ENCODE measurements at regions not wholly inside any gene's neighbourhood (a gene's known extent, or its start where the extent isn't known, plus 50 kb on each side); places are given as distances from the start of the nearest gene placed in this dataset.
"Not testable (repeated sequence)": the region's sequence is repeated elsewhere in the genome, so short reads cannot be mapped to it uniquely, and the experiment has no call there.

DNA sequence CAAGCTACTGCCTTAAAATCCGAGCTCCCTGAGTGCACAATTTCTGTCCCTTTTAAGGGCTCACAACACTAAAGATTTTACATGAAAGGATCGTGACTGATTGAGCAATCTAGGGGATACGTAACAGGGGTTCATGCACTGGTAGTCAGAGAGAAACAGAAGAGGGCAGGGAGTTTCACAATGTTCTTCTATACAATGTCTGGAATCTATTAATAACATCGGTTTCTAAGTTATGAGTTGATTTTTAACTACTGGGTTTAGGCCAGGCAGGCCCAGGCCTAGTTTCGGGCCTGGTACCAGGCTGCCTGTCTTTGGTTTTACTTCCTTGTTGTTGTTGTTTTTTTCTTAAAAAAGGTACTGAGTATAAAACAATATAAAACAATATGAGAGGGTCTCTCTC is 632.4 kb upstream of the AMOT start:
- not testable (repeated sequence) for DNase-seq

DNA sequence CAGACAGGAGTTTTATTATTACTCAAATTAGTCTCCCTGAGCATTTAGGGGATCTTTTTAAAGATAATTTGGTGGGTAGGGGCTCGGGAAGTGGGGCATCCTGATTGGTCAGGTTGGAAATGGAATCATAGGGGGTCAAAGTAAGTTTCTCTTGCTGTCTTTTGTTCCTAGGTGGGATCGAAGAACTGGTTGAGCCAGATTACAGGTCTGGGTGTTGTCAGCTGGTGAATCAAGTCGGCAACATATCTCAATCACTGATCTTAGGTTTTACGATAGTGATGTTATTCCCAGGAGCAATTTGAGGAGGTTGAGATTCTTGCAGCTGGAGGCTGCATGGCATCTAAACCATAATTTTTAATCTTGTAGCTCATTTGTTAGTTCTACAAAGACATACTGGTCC is 629.5 kb upstream of the AMOT start:
- no peak for DNase-seq

DNA sequence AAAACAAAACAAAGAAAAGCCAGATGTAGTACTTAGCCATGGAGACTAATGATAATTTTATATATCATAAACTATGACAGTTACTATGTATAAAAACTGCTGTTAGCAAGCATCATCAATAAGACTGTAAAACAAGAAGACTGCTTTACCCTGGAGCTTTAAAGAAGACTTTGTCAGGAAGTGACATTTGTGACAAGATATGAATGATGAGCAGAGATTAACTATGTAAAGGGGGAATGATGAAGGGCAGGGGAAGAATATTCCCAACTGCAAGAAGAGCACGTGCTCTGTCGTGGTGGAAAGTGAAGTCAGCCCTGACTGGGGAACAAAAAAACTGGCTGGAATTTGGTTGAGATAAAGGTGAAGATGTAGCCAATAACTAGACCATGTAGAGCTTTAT is 617.1 kb upstream of the AMOT start:
- DNase-seq = no peak

DNA sequence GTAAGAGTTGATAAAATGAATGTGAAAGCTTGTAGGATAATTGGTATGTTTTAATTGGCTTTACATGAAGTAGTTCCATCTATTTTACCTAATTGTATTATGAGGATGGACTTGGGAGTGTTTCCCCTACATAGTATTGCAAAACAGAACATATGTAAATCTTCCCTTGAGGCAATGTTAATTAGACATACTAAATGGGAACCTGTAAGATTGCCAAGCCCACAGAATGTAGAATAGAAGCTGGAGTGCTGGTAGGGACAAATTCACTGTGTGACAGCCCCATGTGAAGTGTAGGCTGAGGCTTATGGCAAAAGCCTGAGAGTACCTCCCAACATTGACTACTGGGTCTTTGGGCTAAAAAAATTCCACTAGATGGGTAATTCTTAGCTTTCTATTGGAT is 615.0 kb upstream of the AMOT start:
- no peak for DNase-seq

DNA sequence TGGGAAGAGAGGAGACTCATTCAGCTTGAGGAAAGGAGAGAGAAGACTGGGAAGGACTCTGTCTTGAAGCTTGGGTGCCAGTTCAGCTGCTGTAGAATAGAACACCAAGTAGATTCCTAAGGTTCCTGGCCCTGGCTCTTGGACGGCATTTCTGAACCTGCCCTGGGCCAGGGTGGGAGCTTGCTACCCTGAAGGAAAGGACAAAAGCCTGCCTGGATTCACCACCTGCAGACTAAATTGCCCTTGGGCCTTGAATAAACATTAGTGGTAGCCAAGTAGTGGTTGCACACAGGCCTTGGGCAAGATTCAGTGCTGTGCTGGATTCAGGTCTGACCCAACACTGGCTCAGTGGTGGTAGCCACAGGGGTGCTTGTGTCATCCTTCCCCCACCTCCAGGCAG is 588.4 kb upstream of the AMOT start:
- DNase-seq = no peak

DNA sequence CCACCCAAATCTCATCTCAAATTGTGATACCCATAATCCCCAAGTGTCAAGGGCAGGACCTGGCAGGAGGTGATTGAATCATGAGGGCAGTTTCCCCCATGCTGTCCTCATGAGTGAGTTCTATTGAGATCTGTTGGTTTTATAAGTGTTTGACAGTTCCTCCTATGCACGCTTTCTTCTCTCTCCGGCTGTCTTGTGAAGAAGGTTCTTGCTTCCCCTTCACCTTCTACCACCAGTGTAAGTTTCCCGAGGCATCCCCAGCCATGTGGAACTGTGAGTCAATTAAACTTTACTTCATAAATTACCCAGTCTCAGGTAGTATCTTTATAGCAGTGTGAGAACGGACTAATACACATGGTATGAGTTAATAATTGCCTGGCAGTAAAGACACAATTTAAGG is 581.7 kb upstream of the AMOT start:
- no peak for DNase-seq

DNA sequence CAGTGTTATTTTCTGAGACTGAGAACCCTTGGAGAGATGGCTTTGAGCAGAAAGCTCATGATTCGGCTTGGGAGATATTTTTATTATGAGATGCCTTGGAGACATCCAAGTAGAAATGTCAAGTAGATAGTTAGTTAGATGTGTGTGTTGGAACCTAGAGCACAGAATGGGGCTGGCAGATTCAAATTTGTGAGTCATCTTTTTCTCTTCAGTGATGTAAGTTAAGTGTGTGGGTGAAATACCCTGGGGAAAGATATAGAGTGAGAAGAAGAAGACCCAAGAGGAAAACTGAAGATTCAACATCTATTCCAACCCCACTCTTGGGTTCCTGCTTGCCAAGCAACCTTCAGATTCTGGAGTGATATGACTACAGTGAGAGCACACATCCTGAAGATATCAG is 580.8 kb upstream of the AMOT start:
- DNase-seq = no peak

DNA sequence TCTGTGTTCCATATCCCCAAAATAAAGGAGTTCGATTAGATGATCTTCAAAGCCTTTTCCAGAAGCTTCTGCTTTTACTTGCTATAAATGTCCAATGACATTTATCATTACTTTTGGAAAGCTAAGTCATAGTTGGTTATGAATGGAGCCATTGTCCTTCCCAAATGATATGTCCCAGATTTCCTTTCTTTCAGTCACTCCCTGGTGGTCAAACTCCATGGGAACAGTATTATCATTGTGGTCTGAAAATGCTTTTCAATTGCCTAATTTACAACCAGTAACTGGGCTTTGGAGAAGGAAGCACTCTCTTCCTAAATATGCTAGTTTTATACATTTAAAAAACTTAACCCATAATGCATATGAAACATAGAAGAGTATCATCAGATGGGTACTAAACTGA is 571.5 kb upstream of the AMOT start:
- DNase-seq = no peak

DNA sequence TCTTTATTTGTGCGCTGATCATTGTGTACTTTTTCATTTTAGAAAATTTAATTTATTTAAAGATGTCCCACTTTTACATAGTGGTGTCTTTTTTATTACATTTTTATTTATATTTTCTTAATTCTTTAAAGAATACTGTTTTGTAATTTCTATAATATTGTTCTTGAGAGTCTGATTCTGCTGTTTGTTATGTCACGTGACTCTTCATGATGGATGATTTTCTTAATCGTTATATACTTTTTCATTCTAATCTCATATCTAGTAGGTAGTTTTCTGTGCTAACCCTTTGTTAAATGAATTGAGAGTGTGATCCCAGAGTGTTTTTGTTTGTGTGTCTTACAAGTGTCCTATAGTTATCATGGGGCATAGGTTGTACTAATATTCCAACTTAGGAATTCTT is 568.2 kb upstream of the AMOT start:
- no peak for DNase-seq

DNA sequence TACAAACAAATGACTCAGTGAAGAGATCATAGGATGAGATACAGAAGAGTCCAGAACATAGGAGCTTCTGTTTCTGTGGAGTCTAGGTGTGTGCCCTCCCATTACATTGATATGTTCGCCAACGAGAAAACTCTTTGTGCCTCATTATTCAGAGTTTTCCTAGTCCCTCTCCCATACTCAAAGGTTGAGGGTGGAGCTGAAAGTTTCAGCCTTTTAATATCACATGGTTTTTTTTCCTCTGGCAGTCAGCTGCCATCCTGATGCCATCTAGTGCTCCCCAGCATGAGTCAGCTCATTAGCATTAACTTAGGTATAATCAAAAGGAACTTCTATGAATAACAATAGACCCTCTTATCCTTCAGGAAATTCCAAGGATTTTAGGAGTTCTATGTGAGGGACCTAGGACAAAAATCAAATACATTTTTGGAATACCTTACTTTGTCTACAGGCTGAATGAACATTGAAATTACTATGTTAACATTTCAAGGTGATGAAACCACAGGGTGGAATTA is 559.6 kb upstream of the AMOT start:
- DNase-seq = no peak

DNA sequence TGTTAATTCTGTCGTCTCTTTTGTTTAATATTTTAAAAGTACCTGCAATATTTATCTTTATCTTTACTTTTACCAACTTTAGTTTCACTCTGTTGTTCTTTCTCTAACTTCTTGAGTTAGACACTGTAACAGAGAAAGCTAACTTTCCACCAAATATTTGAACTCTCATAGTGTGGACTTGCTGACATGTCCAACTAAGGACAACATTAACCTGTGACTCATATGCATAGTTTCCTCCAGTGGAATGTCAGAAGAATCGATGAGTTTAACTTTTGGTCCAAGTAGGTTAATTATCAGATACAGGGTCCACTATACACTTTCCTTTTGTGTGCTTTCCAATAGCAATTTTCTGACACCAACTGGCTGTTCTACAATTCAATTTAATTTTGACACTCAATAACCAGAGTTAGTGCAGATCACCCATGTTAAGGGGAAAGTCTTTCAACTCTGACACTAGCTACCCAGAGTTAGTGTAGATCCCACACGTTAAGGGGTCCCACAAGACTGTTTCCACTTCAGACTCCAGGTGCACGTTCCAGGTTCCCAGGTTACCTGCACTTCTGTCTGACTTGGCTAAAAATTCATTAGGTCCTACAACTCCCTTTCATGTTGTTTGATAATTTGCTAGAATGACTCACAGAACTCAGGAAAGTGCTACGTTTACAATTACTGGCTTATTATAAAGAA is 559.0 kb upstream of the AMOT start:
- no peak for DNase-seq

DNA sequence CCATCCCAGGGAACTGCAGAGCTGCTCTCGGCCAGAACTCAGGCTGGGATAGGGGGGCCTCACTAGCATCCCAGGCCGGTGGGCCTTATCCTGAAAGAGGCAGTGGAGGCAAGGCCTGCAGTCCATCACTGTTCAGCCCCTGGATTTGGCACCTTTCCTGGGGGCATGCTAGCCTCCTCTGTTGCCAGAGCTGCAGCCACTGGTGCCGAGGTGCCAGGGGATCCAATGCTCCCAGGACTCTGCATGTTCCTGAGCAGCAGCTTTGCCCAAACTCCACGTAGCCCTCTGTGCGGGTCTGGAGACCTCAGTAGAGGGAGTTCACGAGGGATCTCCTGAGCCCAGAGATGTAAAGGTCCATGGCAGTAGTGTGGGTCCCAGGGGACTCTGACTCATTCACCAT is 551.7 kb upstream of the AMOT start:
- no peak for DNase-seq

DNA sequence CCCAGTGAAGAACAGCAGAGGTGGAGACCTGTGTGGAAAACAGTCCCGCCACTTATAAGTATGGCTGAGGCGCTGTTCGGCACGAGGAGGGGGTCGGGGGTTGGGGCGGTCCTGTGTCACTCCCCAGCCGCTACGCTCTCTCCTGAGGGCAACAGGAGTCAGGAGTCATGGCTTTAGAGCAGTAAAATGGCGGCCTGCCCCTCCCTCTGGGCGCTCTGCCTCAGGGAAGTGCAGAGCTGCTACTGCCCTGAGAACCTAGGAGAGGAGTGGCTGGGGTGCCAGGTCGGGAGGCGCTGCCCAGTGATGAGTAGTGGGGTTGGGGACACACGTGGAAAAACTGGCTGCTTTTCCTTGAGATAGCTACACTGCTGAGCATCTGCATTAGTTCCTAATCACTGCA is 551.2 kb upstream of the AMOT start:
- no peak for DNase-seq

DNA sequence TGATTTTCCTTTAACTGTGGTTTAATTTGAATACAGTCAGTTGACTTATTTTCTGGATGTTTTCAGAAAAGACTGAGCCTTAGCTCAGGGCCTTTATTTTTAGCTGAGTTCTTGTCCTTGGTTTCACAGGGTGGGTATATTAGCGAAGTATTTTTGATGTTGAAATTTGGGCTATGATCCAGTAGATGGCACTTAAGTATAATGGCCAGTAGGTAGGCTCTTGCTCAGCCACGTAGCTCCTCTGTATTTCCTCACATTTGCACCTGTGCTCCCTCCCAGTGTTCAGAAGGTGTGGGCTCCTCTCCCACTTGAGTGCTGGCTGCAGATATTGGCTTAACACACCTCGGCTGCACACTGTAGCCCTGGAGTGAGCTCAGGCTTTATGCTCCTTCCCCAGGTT is 549.9 kb upstream of the AMOT start:
- DNase-seq = no peak

DNA sequence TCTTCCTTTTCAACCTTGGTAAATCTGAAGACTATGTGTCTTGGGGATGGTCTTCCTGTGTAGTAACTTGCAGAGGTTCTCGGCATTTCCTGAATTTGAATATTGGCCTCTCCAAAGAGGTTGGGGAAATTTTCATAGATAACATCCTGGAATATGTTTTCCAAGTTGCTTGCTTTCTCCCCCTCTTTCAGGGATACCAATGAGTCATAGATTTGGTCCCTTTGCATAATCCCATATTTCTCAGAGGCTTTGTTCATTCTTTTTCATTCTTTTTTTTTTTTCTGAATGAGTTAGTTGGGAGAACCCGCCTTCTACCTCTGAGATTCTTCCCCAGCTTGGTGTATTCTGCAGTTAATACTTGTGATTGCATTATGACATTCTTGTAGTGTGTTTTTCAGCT is 549.2 kb upstream of the AMOT start:
- no peak for DNase-seq

DNA sequence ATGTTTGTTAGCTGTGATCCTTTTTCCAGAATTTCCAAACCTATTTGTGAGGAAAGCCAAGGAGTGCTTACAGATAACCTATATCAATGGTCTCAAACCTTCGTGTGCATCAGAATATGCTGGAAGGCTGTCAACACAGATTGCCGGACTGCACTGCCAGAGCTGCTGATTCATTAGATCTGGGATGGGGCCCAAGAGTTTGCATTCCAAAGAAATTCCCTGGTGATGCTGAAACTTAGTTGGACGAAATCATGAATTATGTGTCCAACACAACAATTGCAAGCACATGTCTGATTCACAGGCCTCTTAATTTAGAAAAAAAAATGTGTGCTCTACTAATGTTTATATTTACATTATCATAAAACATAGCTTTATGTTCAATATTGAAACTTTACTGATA is 544.0 kb upstream of the AMOT start:
- DNase-seq = no peak

DNA sequence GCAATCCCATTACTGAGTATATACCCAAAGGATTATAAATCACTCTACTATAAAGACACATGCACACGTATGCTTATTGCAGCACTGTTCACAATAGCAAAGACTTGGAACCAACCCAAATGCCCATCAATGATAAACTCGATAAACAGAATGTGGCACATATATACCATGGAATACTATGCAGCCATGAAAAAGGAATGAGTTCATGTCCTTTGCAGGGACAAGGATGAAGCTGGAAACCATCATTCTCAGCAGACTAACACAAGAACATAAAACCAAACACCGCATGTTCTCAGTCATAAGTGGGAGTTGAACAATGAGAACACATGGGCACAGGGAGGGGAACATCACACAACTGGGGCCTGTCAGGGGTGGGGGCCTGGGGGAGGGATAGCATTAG is 532.8 kb upstream of the AMOT start:
- not testable (repeated sequence) for DNase-seq

DNA sequence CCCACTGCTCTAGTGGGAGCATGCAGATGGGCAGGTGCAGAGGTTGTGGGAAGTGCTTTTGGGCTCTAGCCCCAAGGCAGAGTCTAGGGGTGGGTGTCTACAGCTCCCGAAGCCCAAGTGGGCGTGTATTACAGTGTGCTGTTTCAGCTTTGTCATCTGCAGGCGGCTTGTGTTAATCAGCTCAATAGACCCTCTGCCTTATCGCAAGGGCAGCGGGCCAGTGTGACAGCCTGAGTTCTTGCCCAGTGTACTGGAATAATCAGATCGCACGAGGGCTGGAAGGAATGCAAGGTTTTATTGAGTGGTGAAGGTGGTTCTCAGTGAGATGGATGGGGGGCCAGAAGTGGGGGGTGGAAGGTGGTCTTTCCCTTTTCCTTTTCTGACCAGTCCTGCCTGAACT is 529.4 kb upstream of the AMOT start:
- DNase-seq = peak in 1 of 2 experiments; percentile 10

DNA sequence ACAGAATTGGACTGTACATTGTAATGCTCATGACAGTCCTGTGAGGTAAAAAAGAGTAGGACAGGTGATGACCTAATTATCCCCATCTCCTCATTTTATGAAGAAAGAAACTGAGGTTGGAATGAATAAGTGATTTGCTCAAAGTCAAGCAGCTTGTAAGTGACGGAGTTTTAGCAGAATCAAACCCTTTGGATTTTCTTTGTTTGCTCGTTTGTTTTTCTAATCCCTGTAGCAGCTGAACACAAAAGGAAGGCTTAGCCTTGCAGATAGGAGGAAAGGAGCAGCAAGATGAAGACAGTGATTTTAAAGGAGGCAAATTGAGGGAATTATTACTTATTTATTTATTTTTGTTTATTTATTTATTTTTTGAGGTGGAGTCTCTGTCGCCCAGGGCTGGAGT is 528.4 kb upstream of the AMOT start:
- no peak for DNase-seq

DNA sequence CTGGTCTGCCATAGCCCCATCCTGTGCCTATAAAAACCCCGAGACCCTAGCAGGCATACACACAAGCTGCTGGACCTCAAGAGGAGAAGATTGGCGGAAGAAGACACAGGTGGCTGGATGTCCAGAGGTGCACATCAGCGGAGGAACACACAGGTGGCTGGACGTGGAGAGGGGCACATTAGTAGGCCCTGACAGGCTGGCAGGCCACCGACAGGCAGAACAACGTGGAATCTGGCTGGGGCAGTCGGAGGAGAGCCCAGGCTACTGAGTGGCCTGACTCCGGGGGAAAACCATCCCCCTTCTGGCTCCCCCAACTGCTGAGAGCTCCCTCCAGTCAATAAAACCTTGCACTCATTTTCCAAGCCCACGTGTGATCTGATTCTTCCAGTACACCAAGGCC is 512.5 kb upstream of the AMOT start:
- no peak for DNase-seq

DNA sequence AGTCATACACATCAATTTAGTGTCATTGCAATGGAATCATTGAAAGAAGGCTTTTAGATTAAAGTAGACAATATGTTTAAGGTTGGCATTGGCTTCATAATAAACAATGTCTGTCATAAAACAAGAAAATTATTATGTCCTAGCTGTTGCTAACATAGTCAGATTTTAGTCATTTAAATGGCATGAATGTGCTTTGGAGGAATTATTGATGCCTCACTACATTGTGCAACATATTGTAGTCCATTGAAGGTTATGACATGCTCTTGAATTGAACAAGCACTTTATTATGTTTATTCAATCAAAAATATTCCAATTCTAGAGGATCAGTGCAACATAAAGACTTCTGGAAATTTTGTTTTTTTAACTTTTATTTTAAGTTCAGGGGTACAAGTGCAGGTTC is 489.8 kb upstream of the AMOT start:
- no peak for DNase-seq

DNA sequence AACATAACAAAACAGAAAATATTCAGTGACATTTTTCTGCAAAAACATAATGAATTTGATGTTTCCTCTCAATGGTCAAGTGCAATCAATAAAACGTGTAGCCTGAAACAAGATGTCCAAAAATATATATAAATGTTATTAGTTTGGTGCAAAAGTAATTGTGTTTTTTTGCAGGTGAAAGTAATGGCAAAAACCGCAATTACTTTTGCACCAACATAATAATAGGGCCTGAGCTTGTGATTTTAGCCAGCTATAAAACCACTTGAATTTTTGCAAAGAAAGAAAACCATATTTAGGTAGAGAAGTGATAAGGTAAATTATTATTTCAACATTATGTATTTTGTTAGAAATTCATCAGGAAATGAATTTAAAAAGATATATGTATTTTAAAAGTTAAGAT is 475.3 kb upstream of the AMOT start:
- DNase-seq = no peak

DNA sequence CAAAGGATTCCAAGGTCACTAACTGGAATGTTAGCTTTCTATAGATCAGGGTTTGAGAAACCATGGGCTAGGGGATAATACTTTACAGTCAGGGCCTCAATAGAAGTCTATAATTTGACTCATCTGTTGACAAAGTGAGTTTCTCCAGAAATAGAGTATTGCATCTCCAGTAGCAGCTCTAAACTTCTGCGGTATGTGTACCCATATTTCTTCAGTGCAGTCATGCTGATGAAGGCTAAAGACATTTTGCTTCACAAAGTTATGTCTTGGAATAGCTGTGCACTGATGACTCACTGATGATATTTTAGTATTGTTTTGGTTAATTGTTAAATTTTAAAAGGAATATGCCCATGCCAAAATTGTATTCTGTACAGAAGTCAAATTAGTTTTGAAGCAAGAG is 464.9 kb upstream of the AMOT start:
- no peak for DNase-seq

DNA sequence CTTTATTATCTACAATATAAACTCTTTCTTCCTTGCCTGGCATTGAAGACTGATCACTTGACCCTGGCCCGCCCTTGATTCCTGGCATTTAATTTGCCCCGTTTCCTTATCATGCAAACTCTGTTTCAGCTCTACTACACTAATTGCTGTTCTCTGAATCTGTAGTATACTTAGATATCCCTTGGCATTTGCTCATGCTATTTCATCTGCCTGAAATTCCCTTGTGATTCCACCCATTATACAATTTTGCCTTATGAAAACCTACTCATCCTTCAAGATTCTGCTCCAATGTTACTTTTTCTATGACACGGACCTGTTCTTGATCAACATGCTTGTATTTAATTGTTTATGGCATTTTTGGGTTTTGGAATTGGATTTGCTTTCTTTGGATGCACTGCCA is 459.9 kb upstream of the AMOT start:
- DNase-seq = no peak

DNA sequence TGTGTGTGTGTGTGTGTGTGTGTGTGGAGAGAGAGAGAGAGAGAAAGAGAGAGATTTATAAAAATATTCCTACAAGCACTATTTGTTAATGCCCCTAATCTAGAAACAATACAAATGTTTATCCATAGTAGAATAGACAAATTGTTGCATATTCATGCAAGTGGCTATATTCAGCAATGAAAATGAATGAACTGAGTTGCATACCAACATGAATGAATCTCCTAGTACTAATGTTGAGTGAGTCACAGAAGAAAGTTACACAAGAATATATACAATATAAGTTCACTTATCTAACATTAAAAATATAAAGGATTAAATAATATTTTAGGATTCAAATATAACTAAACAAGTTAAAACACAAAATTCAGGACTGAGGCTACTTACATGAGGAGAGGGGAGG is 456.8 kb upstream of the AMOT start:
- DNase-seq = no peak

DNA sequence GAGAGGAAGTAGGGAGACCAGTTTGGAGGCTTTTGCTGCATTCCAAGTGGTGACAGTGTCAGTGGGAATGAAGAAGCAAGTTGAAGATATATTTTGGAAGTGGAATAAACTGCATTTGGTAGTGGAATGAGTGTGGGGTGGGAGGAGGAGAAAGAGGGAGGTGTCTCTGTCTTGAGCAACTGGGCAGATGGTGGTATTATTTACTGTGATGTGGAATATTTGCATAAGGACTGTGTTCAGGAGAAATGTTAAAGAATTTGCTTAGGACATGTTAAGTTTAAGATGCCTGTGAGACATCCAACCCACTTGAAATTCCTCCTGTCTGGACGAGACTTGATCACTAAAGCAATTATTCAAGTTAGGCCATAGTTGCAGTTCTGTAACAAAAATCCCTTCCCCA is 448.9 kb upstream of the AMOT start:
- DNase-seq = no peak

Data from NCI-H2081 (cell line).